PC-9 (cell line): ENCODE measurements at regions not wholly inside any gene's neighbourhood (a gene's known extent, or its start where the extent isn't known, plus 50 kb on each side); places are given as distances from the start of the nearest gene placed in this dataset.

Experiments
- BruUV-seq: library from RNA; stranded (reverse); fragments of 400-500 nt; replicated peaks from 2 replicates; lab custom pipeline; 2021; lab: Mats Ljungman, UMichigan
- CTCF ChIA-PET: fragments of 300-600 bp; sonication (Branson Sonifier 250); formaldehyde crosslinking; loops from one replicate; lab custom pipeline; 2022; ENCODE audit warnings: antibody characterized with exemption; lab: Charles Lee
- POLR2A ChIA-PET: fragments of 300-600 bp; sonication (Branson Sonifier 250); formaldehyde crosslinking; loops from one replicate; lab custom pipeline; 2022; ENCODE audit warnings: antibody characterized with exemption; ENCODE audit not compliant: unreplicated experiment; lab: Charles Lee
- DNase-seq, 2 experiments: peaks; one replicate each; pipeline versions ENCODE4 v3.0.0 to v3.0.0-alpha.2; 2015 to 2022; ENCODE audit warnings: mixed read lengths in 1 of 2
- H2AFZ ChIP-seq: fragments of 200-600 bp; sonication (generic); 2 replicates; pipeline ENCODE4 v1.8.1; 2017; ENCODE audit warnings: antibody characterized with exemption
- H3F3A ChIP-seq: fragments of 200-600 bp; sonication (generic); 2 replicates; pipeline ENCODE4 v1.8.1; 2017; ENCODE audit warnings: antibody characterized with exemption, mild to moderate bottlenecking, low read depth; ENCODE audit not compliant: insufficient read depth
- H3K27ac ChIP-seq: fragments of 200-600 bp; sonication (generic); 2 replicates; pipeline ENCODE4 v1.6.1; 2016; ENCODE audit warnings: mixed run types
- H3K27me3 ChIP-seq: fragments of 200-600 bp; sonication (generic); 2 replicates; pipeline ENCODE4 v1.6.1; 2016; ENCODE audit warnings: low read depth, mixed run types; ENCODE audit not compliant: insufficient read depth
- H3K36me3 ChIP-seq: fragments of 200-600 bp; sonication (generic); 2 replicates; pipeline ENCODE4 v1.6.1; 2016; ENCODE audit warnings: low read depth, mixed run types
- H3K4me1 ChIP-seq: fragments of 200-600 bp; sonication (generic); replicated peaks from 2 replicates; pipeline ENCODE4 v1.6.1; 2016; ENCODE audit warnings: mixed run types; ENCODE audit not compliant: insufficient read depth
- H3K4me2 ChIP-seq: fragments of 200-600 bp; sonication (generic); 2 replicates; pipeline ENCODE4 v1.6.1; 2017; ENCODE audit warnings: mixed run types
- H3K4me3 ChIP-seq: fragments of 200-600 bp; sonication (generic); 2 replicates; pipeline ENCODE4 v1.6.1; 2016; ENCODE audit warnings: mixed run types
- H3K79me2 ChIP-seq: fragments of 200-600 bp; sonication (generic); 2 replicates; pipeline ENCODE4 v1.6.1; 2017; ENCODE audit warnings: low read depth, mixed run types
- H3K9me2 ChIP-seq: fragments of 200-600 bp; sonication (generic); 2 replicates; pipeline ENCODE4 v1.8.1; 2017; ENCODE audit warnings: mild to moderate bottlenecking; ENCODE audit not compliant: insufficient read depth
- H3K9me3 ChIP-seq: fragments of 200-600 bp; sonication (generic); 2 replicates; pipeline ENCODE4 v1.8.1; 2016; ENCODE audit warnings: low read depth; ENCODE audit not compliant: insufficient read depth
- H4K20me1 ChIP-seq: fragments of 200-600 bp; sonication (generic); 2 replicates; pipeline ENCODE4 v1.8.1; 2017; ENCODE audit not compliant: insufficient read depth
- CTCF ChIP-seq: fragments of 200-600 bp; sonication (generic); conservative IDR thresholded peaks from 2 replicates; pipeline ENCODE4 v1.6.1; 2017; ENCODE audit warnings: mixed run types, antibody characterized with exemption, mild to moderate bottlenecking, moderate library complexity
- EZH2 ChIP-seq: fragments of 200-600 bp; sonication (generic); IDR thresholded peaks from 2 replicates; pipeline ENCODE4 v1.8.0; 2017; ENCODE audit warnings: antibody characterized with exemption, low read depth
- intact Hi-C: fragments of 100-400 bp; cut with micrococcal nuclease; formaldehyde crosslinking; loops from one replicate; pipeline ENCODE4 v1.10.0; 2022; ENCODE audit not compliant: unreplicated experiment

GRCh38 chr14:81993432-81993831 is 459.8 kb upstream of the SEL1L start:
- no peaks in the 10 kb centered on the region for H4K20me1 ChIP-seq
- no peaks in the 10 kb centered on the region for H3K4me1 ChIP-seq
- no peak overlapping the region for H3K27ac ChIP-seq
- no peak for DNase-seq
- no peaks in the 10 kb centered on the region for H3K9me2 ChIP-seq
- no peaks in the 10 kb centered on the region for H3K9me3 ChIP-seq
- no peaks in the 10 kb centered on the region for H3K79me2 ChIP-seq
- CTCF ChIA-PET: no interaction called here
- H3F3A ChIP-seq: no peaks in the 10 kb centered on the region
- POLR2A ChIA-PET: no interaction called here
- no peaks in the 10 kb centered on the region for H3K36me3 ChIP-seq
- H3K4me2 ChIP-seq: no peak overlapping the region
- TF ChIP-seq CTCF (no peak), EZH2 (no peak)
- no peaks in the 10 kb centered on the region for H3K27me3 ChIP-seq
- H2AFZ ChIP-seq: no peak overlapping the region
- H3K4me3 ChIP-seq: no peak overlapping the region
- BruUV-seq: no TSS peak
- intact Hi-C loops: no loop called here

- POLR2A ChIA-PET: no interaction called here
These were observed 469.8 kb upstream of the SEL1L start for GRCh38 chr14:82003426-82003825.

GRCh38 chr14:82009076-82009475 is 475.4 kb upstream of the SEL1L start:
- H3K79me2 ChIP-seq: no peaks in the 10 kb centered on the region
- no peaks in the 10 kb centered on the region for H3K4me1 ChIP-seq
- no peaks in the 10 kb centered on the region for H3K9me3 ChIP-seq
- no peaks in the 10 kb centered on the region for H3K27me3 ChIP-seq
- H3K4me2 ChIP-seq: no peak overlapping the region
- H4K20me1 ChIP-seq: no peaks in the 10 kb centered on the region
- no peak overlapping the region for H2AFZ ChIP-seq
- no peaks in the 10 kb centered on the region; the same call in 1 of the 2 replicates for H3K9me2 ChIP-seq
- BruUV-seq: no TSS peak
- no peaks in the 10 kb centered on the region for H3F3A ChIP-seq
- H3K27ac ChIP-seq: no peak overlapping the region
- no peak for DNase-seq
- no peak overlapping the region for H3K4me3 ChIP-seq
- POLR2A ChIA-PET: no interaction called here
- intact Hi-C loops: no loop called here
- H3K36me3 ChIP-seq: no peaks in the 10 kb centered on the region
- peak; percentile 36; the same call in 1 of the 2 replicates for TF ChIP-seq CTCF
- no peak for TF ChIP-seq EZH2
- CTCF ChIA-PET: no interaction called here

More at GRCh38 chr14:82003426-82003825, 469.8 kb upstream of the SEL1L start:
- Histone ChIP-seq H3K4me3 (no peak overlapping the region), H3K9me3 (no peaks in the 10 kb centered on the region), H3K79me2 (no peaks in the 10 kb centered on the region), H3K36me3 (no peaks in the 10 kb centered on the region), H4K20me1 (no peaks in the 10 kb centered on the region), H3K27me3 (no peaks in the 10 kb centered on the region), H3F3A (no peaks in the 10 kb centered on the region), H3K4me2 (no peak overlapping the region), H3K27ac (no peak overlapping the region), H3K9me2 (no peaks in the 10 kb centered on the region; the same call in 1 of the 2 replicates), H3K4me1 (no peaks in the 10 kb centered on the region), H2AFZ (no peak overlapping the region)
- intact Hi-C loops: no loop called here
- TF ChIP-seq CTCF: no peak
- no peak for TF ChIP-seq EZH2
- CTCF ChIA-PET: no interaction called here
- BruUV-seq: no TSS peak
- no peak for DNase-seq
